ES-I3 (cell line): ENCODE measurements at regions not wholly inside any gene's neighbourhood (a gene's known extent, or its start where the extent isn't known, plus 50 kb on each side); places are given as distances from the start of the nearest gene placed in this dataset.

Source experiments
- H3K36me3 ChIP-seq: 2 replicates; pipeline ENCODE4 v1.6.1; 2013; ENCODE audit warnings: mild to moderate bottlenecking, low read length, control low read depth, moderate library complexity; ENCODE audit not compliant: insufficient read depth
- H3K4me1 ChIP-seq: 2 replicates; pipeline ENCODE4 v1.6.1; 2013; ENCODE audit warnings: mild to moderate bottlenecking, control low read depth, low read length; ENCODE audit not compliant: insufficient read depth
- H3K9ac ChIP-seq: 2 replicates; pipeline ENCODE4 v1.6.1; 2013; ENCODE audit warnings: low read depth, mild to moderate bottlenecking, low read length, moderate library complexity
- H3K9me3 ChIP-seq: 2 replicates; pipeline ENCODE4 v1.6.1; 2013; ENCODE audit warnings: mild to moderate bottlenecking, low read length, moderate library complexity; ENCODE audit not compliant: control insufficient read depth, insufficient read depth

DNA sequence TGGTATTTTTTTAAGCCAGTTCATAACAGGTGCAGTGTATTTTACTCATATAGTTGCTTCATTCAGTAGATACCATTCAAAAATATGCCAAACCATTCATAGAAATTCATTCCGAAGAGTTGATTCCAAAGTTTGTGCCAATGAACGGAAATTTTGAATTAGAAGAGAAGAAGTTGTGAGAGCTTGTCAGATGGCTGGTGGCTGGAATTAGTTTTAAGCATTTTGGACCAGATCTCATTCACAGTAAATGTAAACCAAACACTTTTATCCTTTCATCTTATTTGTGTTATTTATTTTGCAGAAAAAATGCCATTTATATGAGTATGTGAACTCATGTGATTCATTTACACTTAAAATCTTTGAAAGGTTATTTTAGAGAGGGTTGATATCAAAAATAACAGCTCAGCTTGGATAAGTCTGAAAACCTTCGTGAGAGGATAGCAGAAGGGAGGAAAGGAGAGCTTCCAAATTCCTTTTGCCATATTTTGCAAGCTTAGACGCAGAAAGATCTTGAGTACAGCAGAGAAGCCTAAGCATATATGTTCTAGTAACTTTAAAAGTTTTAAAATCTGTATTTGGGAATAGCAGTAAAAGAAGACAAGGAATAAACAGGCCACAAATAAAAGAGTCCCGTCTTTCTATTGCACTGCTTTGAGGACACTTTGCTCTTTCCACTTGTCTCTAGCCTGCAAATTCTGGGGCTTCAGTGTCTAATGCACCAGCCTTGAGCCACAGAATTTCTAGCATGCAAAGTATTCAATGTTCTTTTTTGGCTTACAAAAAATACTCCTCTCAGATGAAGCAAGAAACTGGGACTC lies 253.6 kb upstream of the FLRT2 start:
- Histone ChIP-seq H3K36me3 (no peaks in the 10 kb centered on the region), H3K9ac (no peak overlapping the region), H3K4me1 (peaks cover 10% of the 10 kb centered on the region), H3K9me3 (no peaks in the 10 kb centered on the region)

DNA sequence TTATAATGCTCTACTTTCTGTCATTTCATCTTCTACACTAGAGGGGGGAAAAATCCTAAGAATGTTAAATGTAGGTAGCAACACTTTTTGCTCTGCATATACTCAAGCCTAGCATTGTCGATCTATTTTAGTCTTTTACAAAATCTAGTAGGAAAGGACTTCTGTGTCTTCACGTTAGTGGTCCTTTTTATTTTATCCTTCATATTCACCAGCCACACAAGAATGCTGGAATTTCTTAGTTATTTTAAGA lies 253.0 kb upstream of the FLRT2 start:
- H3K9ac ChIP-seq = no peak overlapping the region
- H3K36me3 ChIP-seq = no peaks in the 10 kb centered on the region
- no peaks in the 10 kb centered on the region for H3K9me3 ChIP-seq
- peaks cover 10% of the 10 kb centered on the region for H3K4me1 ChIP-seq

DNA sequence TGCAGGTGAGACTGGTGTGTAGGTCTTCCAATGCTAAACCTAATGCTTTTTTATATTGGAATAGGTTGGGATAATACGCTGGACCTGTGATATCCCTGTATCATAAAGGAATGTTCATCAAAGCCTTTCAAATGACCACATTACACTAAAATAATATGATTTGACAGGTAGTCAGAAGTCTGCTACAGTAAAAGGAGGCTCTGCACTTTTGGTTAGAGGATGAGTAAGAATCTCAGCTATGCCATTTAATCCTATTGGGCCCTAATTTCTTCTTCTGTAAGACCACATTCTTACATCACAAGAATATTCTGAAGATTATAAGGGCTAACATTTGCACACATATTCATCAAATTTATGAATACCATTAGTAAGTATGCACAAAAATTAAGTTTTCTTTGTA lies 250.5 kb upstream of the FLRT2 start:
- Histone ChIP-seq H3K4me1 (peaks cover 10% of the 10 kb centered on the region), H3K36me3 (no peaks in the 10 kb centered on the region), H3K9me3 (no peaks in the 10 kb centered on the region), H3K9ac (no peak overlapping the region)

DNA sequence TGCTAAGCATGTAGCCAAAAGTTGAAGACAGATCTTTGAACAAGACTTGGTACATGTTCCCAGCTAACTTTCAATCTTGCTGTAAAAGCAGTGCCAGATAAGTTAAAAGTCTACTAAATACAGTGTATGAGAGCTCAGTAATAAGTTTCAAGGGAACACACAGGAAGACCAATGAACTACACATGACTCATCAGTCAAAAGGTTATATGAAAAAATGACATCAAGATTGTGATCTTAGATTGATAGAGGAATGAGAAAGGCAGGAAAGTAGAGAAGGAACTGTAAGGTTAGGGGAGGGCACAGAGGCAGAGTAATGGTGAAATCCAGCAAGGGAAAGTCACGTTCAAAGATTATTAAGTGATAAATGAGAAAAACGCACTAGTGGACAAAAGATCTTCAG lies 249.9 kb upstream of the FLRT2 start:
- no peak overlapping the region for H3K9ac ChIP-seq
- peaks cover 10% of the 10 kb centered on the region for H3K4me1 ChIP-seq
- no peaks in the 10 kb centered on the region for H3K36me3 ChIP-seq
- no peaks in the 10 kb centered on the region for H3K9me3 ChIP-seq

DNA sequence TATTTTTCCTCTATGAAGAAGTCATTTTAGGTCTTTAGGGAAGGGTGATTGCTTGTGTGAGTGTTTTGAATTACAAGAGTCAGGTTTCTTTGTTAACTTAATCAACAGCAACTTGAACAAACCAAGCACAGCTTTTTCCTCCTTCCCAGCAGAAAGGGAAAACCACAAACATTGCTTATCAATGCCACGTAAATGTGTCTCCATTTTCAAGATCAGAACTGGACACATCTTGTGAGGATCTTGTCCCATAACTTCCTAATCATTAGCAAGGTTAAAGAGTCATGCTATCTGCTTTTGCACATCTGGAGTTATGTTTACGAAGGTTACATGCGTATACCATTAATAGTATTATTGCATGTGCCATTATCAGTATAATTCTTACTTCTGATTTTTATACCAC lies 248.0 kb upstream of the FLRT2 start:
- Histone ChIP-seq H3K36me3 (no peaks in the 10 kb centered on the region), H3K9me3 (no peaks in the 10 kb centered on the region)

DNA sequence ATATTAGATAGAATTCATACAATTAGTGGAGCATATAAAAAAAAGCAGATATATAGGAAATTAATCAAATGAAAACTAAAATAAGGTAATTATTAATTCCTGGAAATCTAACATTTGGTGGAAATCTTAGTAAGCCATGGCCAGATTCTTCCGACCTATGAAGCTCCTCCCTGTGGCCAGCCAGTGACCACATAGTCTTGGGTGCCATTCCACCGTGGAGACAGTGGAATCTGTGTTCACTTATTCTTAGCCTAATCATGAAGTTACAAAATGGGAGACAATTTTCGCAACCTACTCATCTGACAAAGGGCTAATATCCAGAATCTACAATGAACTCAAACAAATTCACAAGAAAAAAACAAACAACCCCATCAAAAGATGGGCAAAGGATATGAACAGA lies 241.9 kb upstream of the FLRT2 start:
- no peaks in the 10 kb centered on the region; the same call in 1 of the 2 replicates for H3K9me3 ChIP-seq
- H3K9ac ChIP-seq = no peak overlapping the region
- H3K4me1 ChIP-seq = no peaks in the 10 kb centered on the region
- H3K36me3 ChIP-seq = no peaks in the 10 kb centered on the region

More for the DNA sequence above, 248.0 kb upstream of the FLRT2 start:
- Histone ChIP-seq H3K9ac (no peak overlapping the region), H3K4me1 (peaks cover 3% of the 10 kb centered on the region; the same call in 1 of the 2 replicates)

DNA sequence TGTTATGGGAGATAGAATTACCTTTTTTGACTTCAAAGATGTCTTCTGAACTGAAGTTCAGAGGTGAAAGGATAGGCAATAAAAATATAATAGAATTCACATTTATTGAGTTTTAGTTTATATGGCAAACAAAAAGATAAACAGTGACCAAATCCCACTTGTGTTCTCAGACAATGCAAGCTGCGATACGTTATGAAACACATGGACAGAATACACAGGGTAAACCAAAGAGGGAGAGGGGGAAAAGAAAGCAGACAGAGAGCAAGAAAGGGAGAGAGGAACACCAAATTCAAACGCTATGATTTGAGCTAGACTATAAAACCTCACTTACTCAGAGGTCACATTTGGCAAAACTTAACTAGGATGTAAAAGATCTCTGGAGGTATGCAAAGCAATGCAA lies 238.2 kb upstream of the FLRT2 start:
- Histone ChIP-seq H3K36me3 (no peaks in the 10 kb centered on the region), H3K4me1 (no peaks in the 10 kb centered on the region), H3K9ac (no peak overlapping the region), H3K9me3 (no peaks in the 10 kb centered on the region; the same call in 1 of the 2 replicates)

DNA sequence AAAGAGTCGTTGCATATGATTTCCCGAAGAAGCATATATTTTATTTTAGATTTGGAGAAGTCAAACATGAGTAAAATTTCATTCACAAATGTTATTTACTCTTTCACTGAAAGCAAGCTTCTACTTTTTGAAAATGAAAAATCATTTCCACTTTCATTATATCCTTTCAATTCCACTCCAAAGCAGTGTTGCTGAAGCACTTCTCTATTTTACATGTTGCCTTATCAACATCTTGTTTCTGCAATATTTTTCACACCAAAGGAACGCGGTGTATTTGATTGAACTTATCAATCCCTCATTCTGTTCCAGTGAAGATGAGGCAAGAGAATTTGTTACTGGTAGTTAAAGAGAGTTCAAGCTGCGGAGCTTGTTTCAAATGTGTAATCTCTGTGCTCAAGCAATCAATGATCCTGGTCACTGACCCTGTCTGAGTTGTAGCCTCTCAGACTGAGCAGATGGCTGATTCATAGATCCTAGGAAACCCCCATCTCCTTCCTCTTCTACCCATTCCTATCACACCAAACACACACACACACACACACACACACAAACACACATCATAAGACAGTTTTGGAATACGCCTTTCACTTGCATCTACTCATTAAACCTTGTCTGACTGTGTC lies 236.2 kb upstream of the FLRT2 start:
- Histone ChIP-seq H3K36me3 (no peaks in the 10 kb centered on the region), H3K9ac (no peak overlapping the region), H3K4me1 (no peaks in the 10 kb centered on the region), H3K9me3 (no peaks in the 10 kb centered on the region; the same call in 1 of the 2 replicates)

DNA sequence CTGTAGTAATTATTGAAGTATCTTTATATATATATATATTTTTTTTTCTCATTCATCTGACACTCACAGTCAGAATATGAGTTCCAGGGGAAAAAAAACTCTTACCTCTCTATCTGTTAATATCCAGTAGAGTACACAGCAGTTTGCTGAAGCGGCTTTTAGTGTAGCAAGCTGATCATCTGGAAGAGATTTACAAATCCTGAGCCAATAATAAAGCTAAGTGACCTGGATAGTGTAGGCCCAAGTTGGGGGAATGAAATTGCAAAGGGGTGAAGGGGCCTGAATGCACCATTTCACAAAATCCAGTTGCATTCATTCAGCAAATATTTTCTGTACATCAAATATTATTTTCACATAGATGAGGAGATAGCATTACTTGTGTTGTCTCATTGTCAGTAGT lies 234.6 kb upstream of the FLRT2 start:
- no peaks in the 10 kb centered on the region for H3K4me1 ChIP-seq
- H3K9me3 ChIP-seq = no peaks in the 10 kb centered on the region; the same call in 1 of the 2 replicates
- no peak overlapping the region for H3K9ac ChIP-seq
- H3K36me3 ChIP-seq = no peaks in the 10 kb centered on the region

DNA sequence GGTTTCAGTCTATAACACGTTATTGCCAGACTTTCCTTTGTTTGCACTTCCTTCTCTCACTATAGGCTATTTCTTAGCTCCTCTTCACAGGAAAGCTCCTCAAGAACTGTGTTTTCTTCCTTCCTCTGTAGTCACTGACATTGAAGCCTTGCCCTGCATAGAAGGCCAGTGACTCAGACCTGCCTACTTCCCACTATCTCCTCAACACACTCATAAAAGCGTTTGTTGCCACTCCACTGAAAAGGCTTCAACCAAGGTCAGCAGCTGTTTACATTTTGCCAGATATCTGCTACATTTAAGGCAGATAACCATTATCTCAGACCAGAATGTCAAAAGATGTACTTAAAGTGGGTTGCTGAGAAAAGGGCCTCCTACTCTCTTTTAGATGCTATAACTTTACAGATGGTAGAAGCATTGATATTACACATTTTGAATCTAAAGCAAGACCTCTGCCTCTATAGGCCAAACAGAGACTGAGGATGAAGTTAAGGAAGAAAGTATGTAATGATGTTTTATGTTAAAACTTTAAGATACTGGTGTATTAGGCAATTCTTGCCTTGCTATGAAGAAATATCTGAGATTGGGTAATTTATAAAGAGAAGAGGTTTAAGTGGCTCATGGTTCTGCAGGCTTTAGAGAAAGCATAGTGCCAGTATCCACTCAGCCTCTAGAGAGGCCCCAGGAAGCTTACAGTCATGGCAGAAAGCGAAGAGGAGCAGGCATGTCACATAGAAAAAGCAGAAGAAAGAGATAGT lies 233.3 kb upstream of the FLRT2 start:
- no peaks in the 10 kb centered on the region for H3K4me1 ChIP-seq
- H3K9me3 ChIP-seq = no peaks in the 10 kb centered on the region; the same call in 1 of the 2 replicates
- H3K36me3 ChIP-seq = no peaks in the 10 kb centered on the region
- H3K9ac ChIP-seq = no peak overlapping the region

DNA sequence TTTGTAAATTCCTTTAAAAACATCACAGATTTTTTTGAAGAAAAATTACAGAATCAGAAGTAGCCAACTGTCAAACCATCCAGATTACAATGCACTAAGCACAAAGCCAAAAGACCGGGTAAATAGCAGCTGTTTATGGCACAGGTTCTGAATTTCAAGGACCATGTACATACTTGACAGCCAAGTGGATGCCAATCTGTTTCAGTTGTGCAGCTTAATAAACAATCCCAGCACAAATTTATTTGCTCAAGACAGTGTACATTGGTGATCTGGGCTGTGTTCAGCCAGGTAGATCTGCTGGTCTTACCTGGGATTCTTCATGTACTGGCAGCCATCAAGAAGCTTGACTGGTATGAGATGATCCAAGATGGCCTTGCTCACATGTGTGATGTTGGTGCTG lies 229.8 kb upstream of the FLRT2 start:
- Histone ChIP-seq H3K4me1 (no peaks in the 10 kb centered on the region), H3K36me3 (no peaks in the 10 kb centered on the region), H3K9me3 (no peaks in the 10 kb centered on the region), H3K9ac (no peak overlapping the region)

DNA sequence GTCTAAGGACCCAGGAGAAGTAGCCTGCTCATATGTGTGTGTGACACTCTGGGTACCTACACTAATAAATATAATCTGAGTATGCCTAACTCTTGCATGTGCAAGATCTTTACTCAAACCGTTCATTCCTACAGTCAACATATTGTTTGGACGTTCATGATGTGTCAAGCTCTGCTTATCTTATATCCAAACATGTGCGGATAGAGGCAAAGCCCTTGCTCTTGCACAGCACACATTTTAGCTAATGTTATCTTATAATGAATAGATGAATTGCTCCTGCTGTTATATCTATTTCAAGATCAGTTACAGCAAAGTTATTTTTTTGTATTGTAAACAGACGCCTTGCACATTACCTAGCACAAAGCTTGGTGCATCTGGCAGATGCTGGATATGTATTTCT lies 228.4 kb upstream of the FLRT2 start:
- no peaks in the 10 kb centered on the region for H3K9me3 ChIP-seq
- H3K4me1 ChIP-seq = no peaks in the 10 kb centered on the region
- no peak overlapping the region for H3K9ac ChIP-seq
- H3K36me3 ChIP-seq = no peaks in the 10 kb centered on the region

DNA sequence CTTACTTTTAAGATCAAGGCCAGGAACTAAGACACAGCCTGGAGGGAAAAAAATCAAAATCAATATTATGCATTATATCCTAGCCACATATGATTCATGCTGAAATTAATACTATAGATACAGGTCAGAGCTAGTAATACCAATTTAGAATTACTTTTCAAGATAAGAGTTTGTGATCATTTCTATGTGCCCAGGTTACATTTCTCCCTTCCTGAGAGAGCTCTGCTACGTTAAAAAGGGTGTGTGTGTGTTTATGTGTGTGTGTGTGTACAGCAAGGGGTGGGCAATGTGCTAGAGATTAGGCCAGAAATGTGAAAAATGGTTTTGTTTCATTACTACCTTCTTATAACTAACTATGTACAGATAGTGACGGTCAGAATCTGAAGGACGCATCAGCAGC lies 223.9 kb upstream of the FLRT2 start:
- H3K9me3 ChIP-seq = no peaks in the 10 kb centered on the region
- H3K4me1 ChIP-seq = peaks cover 13% of the 10 kb centered on the region; the same call in 1 of the 2 replicates
- no peak overlapping the region for H3K9ac ChIP-seq
- no peaks in the 10 kb centered on the region for H3K36me3 ChIP-seq

DNA sequence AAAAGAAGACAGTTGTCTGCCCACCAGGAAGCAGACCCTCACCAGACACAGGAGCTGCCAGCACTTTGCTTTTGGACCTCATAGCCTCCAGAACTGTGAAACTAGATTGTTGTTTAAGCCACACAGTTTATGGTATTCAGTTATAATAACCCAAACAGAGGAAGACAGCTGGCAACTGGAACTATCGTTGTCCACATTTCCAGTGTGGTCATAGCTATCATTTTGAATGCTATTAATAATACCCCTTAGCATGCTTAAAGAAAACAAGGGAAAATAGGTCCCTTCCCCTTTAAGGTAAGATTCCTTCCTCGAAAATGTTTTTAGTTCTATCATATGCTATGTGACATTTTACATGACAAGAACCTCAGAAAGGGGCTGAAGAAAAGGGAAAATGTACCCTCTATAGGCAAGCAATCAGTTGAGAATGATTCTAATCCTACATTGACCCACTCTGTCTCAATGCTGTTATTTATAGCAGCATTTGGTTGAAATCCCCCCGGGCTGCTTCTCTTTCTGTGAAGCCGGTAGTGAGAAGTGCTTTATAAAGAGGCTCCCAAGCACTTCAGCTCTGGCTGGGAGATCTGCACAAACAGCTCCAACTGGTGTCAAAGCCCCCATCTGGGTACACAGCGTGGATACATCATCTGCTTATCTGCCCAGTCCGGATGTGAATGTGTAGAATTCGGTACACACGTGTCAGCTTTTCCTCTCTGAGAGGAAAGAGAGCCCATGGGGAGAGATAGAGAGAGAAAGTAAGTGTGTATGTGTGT lies 221.2 kb upstream of the FLRT2 start:
- H3K36me3 ChIP-seq = no peaks in the 10 kb centered on the region
- no peak overlapping the region for H3K9ac ChIP-seq
- peaks cover 19% of the 10 kb centered on the region; the same call in 1 of the 2 replicates for H3K4me1 ChIP-seq
- no peaks in the 10 kb centered on the region for H3K9me3 ChIP-seq
